NCI-H1048 (cell line): ENCODE measurements at regions not wholly inside any gene's neighbourhood (a gene's known extent, or its start where the extent isn't known, plus 50 kb on each side); places are given as distances from the start of the nearest gene placed in this dataset.

Source experiments
- DNase-seq: peaks from one replicate; lab custom pipeline; 2025; lab: John Stamatoyannopoulos, UW

- DNase-seq: no peak
Measured at GRCh38 chrX:10288373-10288975, 131.7 kb downstream of the CLCN4 start.

DNA sequence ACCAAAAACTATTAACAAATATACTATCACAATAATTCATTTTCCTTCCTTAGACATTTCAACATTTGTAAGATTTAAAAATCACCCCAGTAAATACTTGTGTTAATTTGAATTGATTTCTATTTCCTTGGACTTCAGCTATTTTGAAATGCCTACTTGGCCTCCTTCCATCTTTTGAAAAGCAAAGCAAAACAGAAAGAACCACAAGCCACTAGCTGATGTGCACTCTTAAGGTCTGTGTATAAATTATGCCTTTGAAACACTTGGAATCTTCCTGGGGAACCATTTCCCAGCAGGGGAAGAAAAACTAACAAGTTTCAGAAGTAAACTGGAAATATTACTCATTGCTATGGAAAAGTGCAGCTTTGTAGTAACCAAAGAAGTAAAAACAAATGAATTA lies 139.8 kb downstream of the CLCN4 start:
- DNase-seq: no peak

DNA sequence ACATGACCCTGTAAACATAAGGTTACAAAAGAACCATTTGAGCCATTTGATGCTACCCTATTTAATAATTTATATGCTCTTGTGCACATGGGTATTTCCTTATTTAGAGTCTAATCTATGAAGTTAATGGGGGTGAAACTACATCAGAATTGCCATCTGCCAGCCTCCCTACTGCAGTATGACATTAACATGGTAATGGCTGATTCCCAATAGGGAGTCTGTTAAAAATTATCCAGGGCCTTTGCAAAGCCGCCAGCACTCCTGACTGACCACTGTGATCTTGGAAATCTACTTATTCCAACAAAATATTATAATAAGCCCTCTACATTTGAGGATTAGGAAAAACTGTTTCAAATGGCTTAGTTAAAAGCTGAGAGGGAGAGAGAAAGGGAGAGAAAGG lies 153.7 kb downstream of the CLCN4 start:
- DNase-seq: no peak

DNA sequence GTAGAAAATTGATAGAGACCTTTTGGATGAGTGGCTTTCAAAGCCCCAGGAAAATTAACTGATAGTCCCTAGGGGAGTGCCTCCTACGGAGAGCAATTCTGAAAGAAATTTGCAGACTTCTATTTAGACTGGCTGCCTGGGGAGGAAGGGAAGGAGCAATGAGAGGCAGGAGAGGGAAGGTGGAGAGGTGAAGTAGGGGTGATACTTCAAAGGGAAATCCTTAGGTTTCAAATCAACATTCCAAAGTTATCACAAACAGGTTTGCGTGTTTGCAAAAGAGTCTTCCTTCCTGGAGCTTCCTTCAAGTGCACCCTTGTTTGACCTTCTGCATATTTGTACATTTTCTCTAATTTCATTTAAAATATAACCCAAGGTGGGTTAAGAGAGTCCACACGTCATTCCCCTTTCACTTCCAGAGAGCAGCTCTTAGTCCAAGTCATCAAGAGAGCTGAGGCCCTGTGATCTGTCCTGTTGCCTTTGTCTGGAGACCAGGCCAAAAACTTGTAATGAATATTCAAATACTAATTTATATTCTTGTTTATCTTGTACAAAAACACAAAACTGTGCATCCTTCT lies 157.8 kb downstream of the CLCN4 start:
- DNase-seq: no peak

- no peak for DNase-seq
Measured at GRCh38 chrX:10325611-10326010, 168.8 kb downstream of the CLCN4 start.

- no peak for DNase-seq
Measured at GRCh38 chrX:10326578-10326977, 169.8 kb downstream of the CLCN4 start.

GRCh38 chrX:10327651-10328050 lies 170.9 kb downstream of the CLCN4 start:
- no peak for DNase-seq

- no peak for DNase-seq
Measured at GRCh38 chrX:10329984-10330383, 173.2 kb downstream of the CLCN4 start.

- no peak for DNase-seq
Measured at GRCh38 chrX:10341309-10341708, 184.5 kb downstream of the CLCN4 start.

DNA sequence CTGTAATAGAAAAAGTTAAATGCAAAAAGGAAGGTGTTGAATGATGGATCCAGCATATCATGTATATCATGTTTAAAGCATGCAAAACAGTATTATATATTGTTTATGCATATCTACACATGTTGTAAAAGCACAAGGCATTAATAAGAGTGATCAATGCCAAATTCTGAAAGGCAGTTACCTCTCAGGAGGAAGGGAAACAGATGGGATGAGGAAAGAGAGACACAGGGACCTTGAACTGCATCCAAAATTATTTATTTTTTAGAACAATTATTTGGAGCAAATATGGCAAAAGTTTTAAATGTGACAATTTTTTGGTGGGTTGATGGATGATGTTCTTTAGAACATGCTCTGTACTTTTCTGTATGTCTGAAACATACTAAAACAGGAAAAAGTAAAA lies 193.4 kb downstream of the CLCN4 start:
- DNase-seq: no peak

DNA sequence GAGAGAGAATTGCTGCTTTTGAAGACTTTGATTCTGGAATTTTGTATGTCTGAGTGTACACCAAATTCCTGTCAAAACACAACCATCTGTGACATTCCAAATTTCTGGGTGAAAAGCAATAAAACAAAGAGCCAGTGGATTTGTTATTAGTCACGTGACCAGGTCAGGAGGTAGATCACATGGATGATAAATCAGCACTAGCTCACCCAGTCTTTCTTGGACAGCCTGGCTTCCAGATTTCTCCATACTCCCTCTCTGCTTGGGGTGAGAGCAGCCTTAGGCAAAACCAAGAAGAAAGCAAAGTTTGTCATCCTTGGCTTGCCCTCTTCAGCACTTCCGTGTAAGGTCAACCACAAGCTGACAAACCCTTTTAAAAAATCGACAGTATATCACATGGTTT lies 194.2 kb downstream of the CLCN4 start:
- no peak for DNase-seq

GRCh38 chrX:10352536-10352935 lies 195.8 kb downstream of the CLCN4 start:
- no peak for DNase-seq

GRCh38 chrX:10356979-10357378 lies 200.2 kb downstream of the CLCN4 start:
- no peak for DNase-seq

DNA sequence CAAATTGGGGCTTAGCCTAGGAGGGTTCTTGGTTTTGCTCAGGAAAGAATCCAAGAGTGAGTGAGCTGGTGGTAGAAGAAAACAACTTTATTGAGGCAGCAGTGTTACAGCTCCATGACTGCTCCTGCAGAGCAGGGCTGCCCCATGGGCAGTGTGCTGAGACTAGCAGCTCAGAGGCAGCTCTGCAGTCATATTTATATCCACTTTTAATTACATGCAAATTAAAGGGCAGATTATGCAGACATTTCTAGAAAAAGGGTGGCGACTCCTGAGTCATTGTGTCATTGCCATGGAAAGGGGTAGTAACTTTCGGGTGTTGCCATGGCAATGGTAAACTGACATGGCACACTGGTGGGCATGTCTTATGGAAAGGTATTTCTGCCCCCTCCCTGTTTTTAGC lies 202.2 kb downstream of the CLCN4 start:
- no peak for DNase-seq

GRCh38 chrX:10360116-10360515 lies 203.3 kb downstream of the CLCN4 start:
- no peak for DNase-seq

DNA sequence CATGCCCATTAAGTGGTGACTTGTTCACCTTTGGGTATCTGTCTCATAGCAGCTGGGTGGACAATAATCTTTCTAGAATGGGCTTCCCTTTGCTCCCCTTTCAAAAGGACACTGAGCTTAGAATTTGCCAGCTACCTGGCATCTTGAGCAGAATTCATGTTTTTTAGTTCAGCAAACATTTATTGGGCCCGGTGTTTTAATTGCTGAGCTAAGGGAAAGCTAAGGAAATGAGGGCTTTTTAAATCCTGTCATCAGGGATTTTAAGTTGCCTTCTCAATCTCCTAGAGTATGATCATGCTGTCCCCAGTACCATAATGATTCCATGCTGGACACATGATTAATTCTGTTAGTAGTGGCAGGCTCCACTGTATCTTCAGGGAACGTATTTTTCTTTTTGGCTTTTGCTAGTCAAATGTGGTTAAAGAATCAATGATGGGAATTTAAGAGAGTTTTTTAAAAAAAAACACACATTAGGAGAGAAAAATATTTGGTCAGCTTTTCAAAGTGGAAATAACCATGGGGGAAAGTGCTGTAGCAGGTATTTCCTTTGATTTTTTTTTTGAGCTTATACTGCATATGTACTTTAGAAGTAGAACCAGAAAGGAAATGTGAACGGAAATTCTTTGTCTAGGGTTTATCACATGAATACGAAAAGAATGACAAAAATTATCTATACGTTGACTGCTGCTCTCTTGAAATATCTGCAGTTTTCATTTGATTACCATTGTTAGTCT lies 208.9 kb downstream of the CLCN4 start:
- no peak for DNase-seq

GRCh38 chrX:10367406-10367805 lies 210.6 kb downstream of the CLCN4 start:
- DNase-seq: no peak

GRCh38 chrX:10370976-10371375 lies 214.2 kb downstream of the CLCN4 start:
- DNase-seq: no peak

- no peak for DNase-seq
Measured at GRCh38 chrX:10377427-10377826, 220.7 kb downstream of the CLCN4 start.

DNA sequence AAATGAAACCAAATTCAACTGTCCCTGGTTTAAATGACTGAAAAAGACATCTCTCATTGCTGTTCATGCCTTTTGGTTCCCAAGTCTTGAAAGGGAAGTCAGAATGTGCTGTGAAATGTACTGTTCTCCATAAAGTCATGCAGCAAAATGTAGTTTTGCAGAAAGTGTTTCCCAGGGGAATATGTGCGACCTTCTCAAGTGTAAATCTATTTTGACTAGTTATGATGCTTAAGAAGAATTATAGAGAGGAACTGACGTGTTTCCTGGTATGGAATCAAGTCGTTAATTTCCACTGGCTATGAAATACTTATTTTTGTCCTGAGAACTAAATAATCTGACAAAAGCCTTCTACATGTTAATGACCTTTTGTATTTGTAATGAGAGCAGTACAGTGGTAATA lies 223.1 kb downstream of the CLCN4 start:
- no peak for DNase-seq

- no peak for DNase-seq
Measured at GRCh38 chrX:10380300-10380699, 223.5 kb downstream of the CLCN4 start.

DNA sequence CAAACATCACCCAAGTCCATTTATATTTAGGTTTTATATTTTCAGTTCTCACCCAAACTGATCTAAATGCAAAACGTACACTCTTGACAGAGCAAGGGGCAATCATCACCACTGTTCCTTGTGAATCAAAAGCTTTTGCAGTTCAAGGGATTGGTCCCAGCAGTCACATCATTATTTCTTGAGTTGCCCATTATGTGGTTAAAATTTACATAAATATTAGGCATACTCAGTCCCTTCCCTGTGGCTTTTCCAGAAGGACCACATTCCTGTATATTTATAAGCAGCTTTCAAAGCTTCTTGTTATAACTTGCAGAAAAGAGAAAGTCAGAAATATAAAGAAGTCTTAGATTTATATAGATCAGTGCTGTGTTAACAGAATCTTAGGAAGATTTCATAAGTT lies 224.4 kb downstream of the CLCN4 start:
- peak; percentile 68 for DNase-seq

- DNase-seq: no peak
Measured at GRCh38 chrX:10387011-10387410, 230.2 kb downstream of the CLCN4 start.

- DNase-seq: no peak
Measured at GRCh38 chrX:10390187-10390586, 230.2 kb downstream of the MID1 start.
